Fibroblast of mammary gland (primary cell): ENCODE measurements at regions not wholly inside any gene's neighbourhood (a gene's known extent, or its start where the extent isn't known, plus 50 kb on each side); places are given as distances from the start of the nearest gene placed in this dataset.

ENCODE experiments used
- DNase-seq: peaks from one replicate; pipeline ENCODE4 v3.0.0-alpha.2; 2010; ENCODE audit warnings: low read depth
- H3K4me3 ChIP-seq: 2 replicates; pipeline ENCODE4 v1.5.1; 2011; ENCODE audit warnings: low read depth, mild to moderate bottlenecking, low read length, moderate library complexity; ENCODE audit not compliant: control insufficient read depth
- TF ChIP-seq, protein P1 (sequence below): conservative IDR thresholded peaks from 2 replicates; pipeline ENCODE4 v1.5.1; 2011; ENCODE audit warnings: low read depth, low read length, inconsistent platforms; ENCODE audit not compliant: control insufficient read depth, insufficient read depth

DNA sequence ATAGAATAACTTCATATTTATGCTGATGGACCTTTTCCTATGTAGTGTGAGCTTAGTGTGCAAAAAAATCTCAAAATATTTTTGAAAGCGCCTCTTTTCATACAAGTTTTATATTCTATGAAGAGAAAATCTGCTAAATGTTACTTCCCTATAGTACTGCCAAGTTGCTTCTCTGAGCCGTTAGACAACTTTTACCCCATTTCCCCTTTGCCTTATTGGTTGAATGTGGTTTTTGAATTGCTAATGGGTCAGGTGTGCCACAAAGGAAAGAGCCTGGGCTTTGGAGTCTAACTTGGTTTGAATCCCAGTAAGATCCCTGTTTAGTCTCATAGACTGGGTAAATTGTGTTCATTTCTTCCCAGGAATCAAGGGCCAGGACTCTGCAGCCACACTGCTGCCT lies 261.5 kb downstream of the SNX10 start:
- DNase-seq: no peak
- H3K4me3 ChIP-seq: no peak overlapping the region
- TF ChIP-seq, protein P1, sequence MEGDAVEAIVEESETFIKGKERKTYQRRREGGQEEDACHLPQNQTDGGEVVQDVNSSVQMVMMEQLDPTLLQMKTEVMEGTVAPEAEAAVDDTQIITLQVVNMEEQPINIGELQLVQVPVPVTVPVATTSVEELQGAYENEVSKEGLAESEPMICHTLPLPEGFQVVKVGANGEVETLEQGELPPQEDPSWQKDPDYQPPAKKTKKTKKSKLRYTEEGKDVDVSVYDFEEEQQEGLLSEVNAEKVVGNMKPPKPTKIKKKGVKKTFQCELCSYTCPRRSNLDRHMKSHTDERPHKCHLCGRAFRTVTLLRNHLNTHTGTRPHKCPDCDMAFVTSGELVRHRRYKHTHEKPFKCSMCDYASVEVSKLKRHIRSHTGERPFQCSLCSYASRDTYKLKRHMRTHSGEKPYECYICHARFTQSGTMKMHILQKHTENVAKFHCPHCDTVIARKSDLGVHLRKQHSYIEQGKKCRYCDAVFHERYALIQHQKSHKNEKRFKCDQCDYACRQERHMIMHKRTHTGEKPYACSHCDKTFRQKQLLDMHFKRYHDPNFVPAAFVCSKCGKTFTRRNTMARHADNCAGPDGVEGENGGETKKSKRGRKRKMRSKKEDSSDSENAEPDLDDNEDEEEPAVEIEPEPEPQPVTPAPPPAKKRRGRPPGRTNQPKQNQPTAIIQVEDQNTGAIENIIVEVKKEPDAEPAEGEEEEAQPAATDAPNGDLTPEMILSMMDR: no peak

DNA sequence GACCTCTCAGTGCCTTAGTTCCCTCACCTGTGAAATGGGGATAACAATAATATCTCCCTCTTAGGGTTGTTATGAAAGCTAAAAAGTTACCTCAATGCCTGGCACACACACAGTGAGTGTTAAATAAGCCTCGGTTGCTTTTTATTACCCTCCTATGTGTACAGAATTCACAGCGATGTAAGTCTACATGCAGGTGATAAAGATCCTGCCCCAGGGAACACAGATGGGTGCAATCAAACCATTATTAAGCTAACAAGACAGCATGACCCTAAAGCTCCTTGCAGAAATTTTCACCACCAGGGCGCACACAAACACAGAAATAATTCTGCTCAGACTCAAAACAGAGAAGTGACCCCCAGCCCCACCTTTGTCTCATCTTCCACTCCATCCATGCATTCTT lies 261.9 kb downstream of the SNX10 start:
- TF ChIP-seq, protein P1: no peak
- H3K4me3 ChIP-seq: no peak overlapping the region
- no peak for DNase-seq

DNA sequence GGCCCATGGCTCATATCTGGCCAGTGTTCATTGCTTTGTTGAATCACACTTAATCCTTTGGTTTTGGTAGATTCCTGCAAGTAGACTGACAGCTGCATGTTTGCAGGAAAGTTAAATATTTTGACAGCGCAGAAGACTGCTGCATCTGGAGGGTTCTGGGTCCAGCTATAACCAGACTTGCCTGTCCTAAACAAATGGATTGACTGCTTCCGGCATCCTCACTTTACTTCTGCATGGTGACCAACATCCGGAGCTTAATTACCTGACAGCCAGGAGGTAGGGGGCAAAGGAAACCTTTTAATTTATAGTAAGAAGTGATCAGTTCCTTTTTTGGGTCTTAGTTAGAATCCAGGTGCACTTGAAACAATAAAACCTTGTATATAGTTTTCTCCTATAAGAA lies 263.3 kb downstream of the SNX10 start:
- TF ChIP-seq, protein P1: no peak
- DNase-seq: no peak
- no peak overlapping the region for H3K4me3 ChIP-seq

DNA sequence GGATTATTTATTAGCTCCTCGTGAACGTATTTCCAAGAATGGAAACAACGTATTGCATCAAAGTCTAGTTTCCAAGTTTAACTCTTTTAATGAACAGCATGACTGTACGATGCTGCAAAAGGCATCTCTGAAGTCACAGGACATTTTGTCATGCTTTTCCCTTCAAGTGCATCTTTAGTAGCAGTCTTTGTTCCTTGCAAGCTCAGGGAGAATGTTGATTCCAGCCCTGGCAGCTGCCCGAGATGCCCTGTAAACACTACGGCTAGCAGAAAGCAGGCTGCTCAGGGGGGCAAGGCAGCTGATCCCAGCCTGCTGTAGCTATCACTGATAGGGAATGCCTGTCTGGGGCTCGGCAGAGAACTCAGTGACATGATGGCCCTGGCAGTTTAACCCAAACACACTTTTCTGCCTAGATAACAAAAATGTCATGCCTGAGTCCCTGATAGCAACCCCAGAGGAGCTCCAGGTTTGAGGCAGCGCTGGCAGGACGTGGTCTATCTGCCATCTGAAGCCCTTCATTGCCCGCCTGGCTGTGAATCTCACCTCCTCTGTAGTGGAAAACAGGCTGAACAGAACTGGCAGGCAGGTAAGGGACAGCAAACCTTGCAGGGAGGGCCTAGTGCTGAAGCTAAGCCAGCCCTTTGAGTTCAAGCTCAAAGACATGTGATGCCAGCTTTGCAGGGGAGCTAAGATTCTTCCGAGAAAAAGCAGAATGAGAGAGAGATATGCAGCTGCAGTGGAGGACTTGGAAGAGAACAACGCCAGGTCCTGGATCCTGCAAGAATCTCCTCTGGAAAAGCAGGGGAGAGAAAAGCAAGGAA lies 264.6 kb downstream of the SNX10 start:
- TF ChIP-seq, protein P1: no peak
- DNase-seq: no peak
- no peak overlapping the region for H3K4me3 ChIP-seq

DNA sequence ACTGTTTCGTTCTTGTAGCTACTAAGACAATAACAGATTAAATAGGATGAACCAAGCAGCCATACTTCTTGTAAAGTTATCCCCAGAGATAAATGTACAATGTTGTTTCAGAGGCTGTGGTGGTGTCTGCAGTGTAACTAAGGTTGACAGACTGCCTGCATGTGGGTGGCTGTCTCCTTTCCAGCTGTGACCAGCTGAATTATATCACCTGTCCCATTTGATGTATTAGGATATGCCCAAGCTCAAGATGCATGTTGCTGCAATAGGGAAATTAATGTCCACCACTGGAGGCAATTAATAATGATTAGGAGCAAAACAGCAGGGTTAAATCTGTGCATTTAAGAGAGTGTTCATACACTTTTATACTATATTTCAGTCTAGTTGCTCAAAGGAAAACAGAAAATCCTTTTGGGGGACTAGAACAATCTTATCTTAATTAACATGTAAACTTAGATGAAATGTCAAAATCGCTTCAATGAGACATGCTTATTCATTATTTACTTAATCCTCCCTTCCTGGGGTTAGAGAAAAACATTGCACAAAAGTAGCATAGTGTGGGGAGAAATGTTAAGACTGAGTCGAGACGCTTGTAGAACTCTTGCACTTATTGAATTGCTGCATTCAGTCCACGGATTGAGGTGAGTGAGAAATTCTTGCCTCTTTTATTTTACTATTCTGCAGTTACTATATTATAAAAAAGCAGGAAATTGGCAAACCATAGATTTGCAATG lies 269.0 kb downstream of the SNX10 start:
- TF ChIP-seq, protein P1: no peak
- no peak overlapping the region for H3K4me3 ChIP-seq
- no peak for DNase-seq

DNA sequence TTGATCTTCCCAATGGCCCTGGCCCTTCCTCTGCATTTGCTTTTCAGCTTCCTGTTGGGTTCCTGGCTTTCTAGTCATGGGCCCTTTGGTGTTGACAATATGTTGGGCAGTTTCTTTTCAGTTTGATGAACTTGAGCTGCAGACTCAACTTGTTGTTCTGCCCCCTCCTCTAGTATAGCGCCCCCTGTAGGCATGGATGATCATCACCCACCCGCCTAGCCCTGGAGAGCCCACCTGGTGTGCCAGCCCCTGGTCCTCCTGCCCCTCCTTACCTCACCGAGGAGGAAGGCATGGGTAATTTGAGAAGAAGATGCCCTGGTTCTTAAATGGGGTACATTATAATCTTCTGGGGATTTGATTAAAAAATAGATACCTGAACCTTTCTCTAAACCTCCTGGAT lies 271.2 kb downstream of the SNX10 start:
- TF ChIP-seq, protein P1: no peak

More for the DNA sequence above, 271.2 kb downstream of the SNX10 start:
- no peak for DNase-seq
- H3K4me3 ChIP-seq: no peak overlapping the region
